ENCODE measurements at regions not wholly inside any gene's neighbourhood (a gene's known extent, or its start where the extent isn't known, plus 50 kb on each side); places are given as distances from the start of the nearest gene placed in this dataset.

- TF ChIP-seq CTCF (IDR thresholded peaks at IDR 0.05), result no peak
- no peak for TF ChIP-seq POLR2AphosphoS5 (IDR thresholded peaks at IDR 0.05)
- no peak for TF ChIP-seq POLR2A (IDR thresholded peaks at IDR 0.05)
Observed at GRCh38 chr7:17678896-17679295, 261.4 kb downstream of the SNX13 start.
